ENCODE measurements at regions not wholly inside any gene's neighbourhood (a gene's known extent, or its start where the extent isn't known, plus 50 kb on each side); places are given as distances from the start of the nearest gene placed in this dataset.
A peak's percentile ranks its signal among the peaks of the same experiment; 100 is the strongest.

DNA sequence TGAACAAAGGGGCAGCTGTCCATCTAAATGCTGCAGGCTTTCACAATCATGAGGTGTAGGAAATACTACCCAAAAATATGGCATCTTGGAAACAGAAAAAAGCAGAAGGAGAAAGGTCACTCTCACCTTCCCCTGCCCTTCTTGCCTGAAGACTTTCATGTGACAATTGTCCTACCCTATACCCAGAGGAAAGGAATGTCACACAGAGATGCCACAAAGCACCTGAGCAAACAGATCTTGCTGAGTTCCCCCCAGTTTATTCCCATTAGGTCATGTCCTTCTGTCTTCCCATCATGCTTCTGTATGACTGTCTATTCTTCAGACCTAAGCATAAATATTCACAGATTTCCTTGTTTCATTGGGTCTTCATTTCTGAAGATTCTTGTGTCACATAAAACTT lies 95.5 kb upstream of the KCNK12 start:
- Histone ChIP-seq H3K27ac (no peak overlapping the region), H3K9me3 (no peaks in the 10 kb centered on the region), H3K4me3 (no peak overlapping the region), H3K36me3 (no peaks in the 10 kb centered on the region), H3K4me1 (no peaks in the 10 kb centered on the region), H3K27me3 (no peaks in the 10 kb centered on the region), H3K9ac (ENCODE audit: low read depth in 2 of 2, low read length in 2 of 2) (no peak overlapping the region)
- DNase-seq: no peak
- TF ChIP-seq, protein P1, sequence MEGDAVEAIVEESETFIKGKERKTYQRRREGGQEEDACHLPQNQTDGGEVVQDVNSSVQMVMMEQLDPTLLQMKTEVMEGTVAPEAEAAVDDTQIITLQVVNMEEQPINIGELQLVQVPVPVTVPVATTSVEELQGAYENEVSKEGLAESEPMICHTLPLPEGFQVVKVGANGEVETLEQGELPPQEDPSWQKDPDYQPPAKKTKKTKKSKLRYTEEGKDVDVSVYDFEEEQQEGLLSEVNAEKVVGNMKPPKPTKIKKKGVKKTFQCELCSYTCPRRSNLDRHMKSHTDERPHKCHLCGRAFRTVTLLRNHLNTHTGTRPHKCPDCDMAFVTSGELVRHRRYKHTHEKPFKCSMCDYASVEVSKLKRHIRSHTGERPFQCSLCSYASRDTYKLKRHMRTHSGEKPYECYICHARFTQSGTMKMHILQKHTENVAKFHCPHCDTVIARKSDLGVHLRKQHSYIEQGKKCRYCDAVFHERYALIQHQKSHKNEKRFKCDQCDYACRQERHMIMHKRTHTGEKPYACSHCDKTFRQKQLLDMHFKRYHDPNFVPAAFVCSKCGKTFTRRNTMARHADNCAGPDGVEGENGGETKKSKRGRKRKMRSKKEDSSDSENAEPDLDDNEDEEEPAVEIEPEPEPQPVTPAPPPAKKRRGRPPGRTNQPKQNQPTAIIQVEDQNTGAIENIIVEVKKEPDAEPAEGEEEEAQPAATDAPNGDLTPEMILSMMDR (IDR thresholded peaks at IDR 0.05): no peak
- intact Hi-C loops (cut with DNase I): no loop called here

GRCh38 chr2:47664817-47665216 lies 94.0 kb upstream of the KCNK12 start:
- no peak overlapping the region for H3K4me3 ChIP-seq
- intact Hi-C loops (cut with DNase I): no loop called here
- no peaks in the 10 kb centered on the region for H3K9me3 ChIP-seq
- TF ChIP-seq, protein P1 (IDR thresholded peaks at IDR 0.05): no peak
- DNase-seq: peak; percentile 23
- no peaks in the 10 kb centered on the region for H3K4me1 ChIP-seq
- no peak overlapping the region for H3K27ac ChIP-seq
- H3K27me3 ChIP-seq: no peaks in the 10 kb centered on the region
- no peaks in the 10 kb centered on the region for H3K36me3 ChIP-seq
- no peak overlapping the region for H3K9ac ChIP-seq (ENCODE audit: low read depth in 2 of 2, low read length in 2 of 2)

- Histone ChIP-seq H3K9me3 (no peaks in the 10 kb centered on the region), H3K27me3 (no peaks in the 10 kb centered on the region), H3K27ac (no peak overlapping the region), H3K4me3 (no peak overlapping the region), H3K9ac (ENCODE audit: low read depth in 2 of 2, low read length in 2 of 2) (no peak overlapping the region), H3K4me1 (no peaks in the 10 kb centered on the region), H3K36me3 (no peaks in the 10 kb centered on the region)
- intact Hi-C loops (cut with DNase I): no loop called here
- no peak for DNase-seq
- TF ChIP-seq, protein P1 (IDR thresholded peaks at IDR 0.05): no peak
These were observed 91.8 kb upstream of the KCNK12 start for GRCh38 chr2:47662552-47662951.

DNA sequence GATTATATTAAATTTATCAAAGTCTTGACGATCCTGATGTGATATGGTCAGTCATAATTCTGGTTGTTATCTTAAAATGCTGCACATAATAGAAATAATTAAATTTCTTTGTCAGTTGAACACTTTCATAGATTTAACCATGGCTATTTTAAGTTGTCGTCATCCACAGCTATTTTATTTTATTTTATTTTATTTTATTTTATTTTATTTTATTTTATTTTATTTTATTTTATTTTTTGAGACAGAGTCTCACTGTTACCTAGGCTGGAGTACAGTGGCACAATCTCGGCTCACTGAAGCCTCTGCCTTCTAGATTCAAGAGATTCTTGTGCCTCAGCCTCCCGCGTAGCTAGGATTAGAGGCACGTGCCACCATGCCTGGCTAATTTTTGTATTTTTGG lies 90.5 kb upstream of the KCNK12 start:
- no peaks in the 10 kb centered on the region for H3K9me3 ChIP-seq
- no peak for DNase-seq
- intact Hi-C loops (cut with DNase I): no loop called here

GRCh38 chr2:47660168-47660567 lies 89.4 kb upstream of the KCNK12 start:
- Histone ChIP-seq H3K4me3 (no peak overlapping the region), H3K36me3 (no peaks in the 10 kb centered on the region), H3K9ac (ENCODE audit: low read depth in 2 of 2, low read length in 2 of 2) (no peak overlapping the region), H3K9me3 (no peaks in the 10 kb centered on the region), H3K27ac (no peak overlapping the region), H3K4me1 (no peaks in the 10 kb centered on the region), H3K27me3 (no peaks in the 10 kb centered on the region)
- DNase-seq: no peak
- intact Hi-C loops (cut with DNase I): no loop called here
- TF ChIP-seq, protein P1 (IDR thresholded peaks at IDR 0.05): no peak

More for the DNA sequence above, 90.5 kb upstream of the KCNK12 start:
- no peaks in the 10 kb centered on the region for H3K36me3 ChIP-seq
- H3K4me1 ChIP-seq: no peaks in the 10 kb centered on the region
- H3K4me3 ChIP-seq: no peak overlapping the region
- no peak overlapping the region for H3K9ac ChIP-seq (ENCODE audit: low read depth in 2 of 2, low read length in 2 of 2)
- no peak overlapping the region for H3K27ac ChIP-seq
- TF ChIP-seq, protein P1 (IDR thresholded peaks at IDR 0.05): no peak
- H3K27me3 ChIP-seq: no peaks in the 10 kb centered on the region

All from colonic mucosa (tissue), 4 donors.